Heart right ventricle (tissue), 16 donors: ENCODE measurements at regions not wholly inside any gene's neighbourhood (a gene's known extent, or its start where the extent isn't known, plus 50 kb on each side); places are given as distances from the start of the nearest gene placed in this dataset.

ENCODE experiments used
- ATAC-seq, 8 donors: fragments of 200-7000 bp; cut with Tn5 transposase; one replicate each; pipeline ENCODE4 v1.9.1; 2020; ENCODE audit warnings: mild to moderate bottlenecking in 8 of 8, moderate library complexity in 8 of 8, moderate number of reproducible peaks in 1 of 8
- DNase-seq, 2 donors: peaks; one replicate each; pipeline ENCODE4 v3.0.0-alpha.2; 2020
- H3K27ac ChIP-seq, 10 donors: fragments of 200-600 bp; sonication (generic) in 2 of 10; one replicate each; pipeline versions ENCODE4 v1.5.0 to v1.8.0; 2020 to 2022; ENCODE audit warnings: mild to moderate bottlenecking in 3 of 10
- H3K27me3 ChIP-seq, 7 donors: fragments of 200-600 bp; one replicate each; pipeline ENCODE4 v1.8.0; 2021 to 2022; ENCODE audit warnings: mild to moderate bottlenecking in 2 of 7
- H3K36me3 ChIP-seq, 9 donors: fragments of 200-600 bp; sonication (generic) in 1 of 9; one replicate each; pipeline versions ENCODE4 v1.5.0 to v1.8.0; 2020 to 2022; ENCODE audit warnings: mild to moderate bottlenecking in 2 of 9
- H3K4me1 ChIP-seq, 9 donors: fragments of 200-600 bp; sonication (generic) in 1 of 9; one replicate each; pipeline versions ENCODE4 v1.5.0 to v1.8.0; 2020 to 2022; ENCODE audit warnings: mild to moderate bottlenecking in 4 of 9
- H3K4me3 ChIP-seq, 10 donors: fragments of 200-600 bp; sonication (generic) in 2 of 10; one replicate each; pipeline versions ENCODE4 v1.5.0 to v1.8.0; 2020 to 2022; ENCODE audit warnings: mild to moderate bottlenecking in 7 of 10, moderate library complexity in 2 of 10
- H3K9me3 ChIP-seq, 11 donors: fragments of 200-600 bp in 10 of 11; sonication (generic) in 2 of 11; one replicate each; pipeline versions ENCODE4 v1.5.0 to v1.8.0; 2013 to 2022; ENCODE audit warnings: mild to moderate bottlenecking in 2 of 11, control low read depth in 1 of 11, moderate library complexity in 1 of 11
- WGBS, 2 donors: extraction: QIAGEN DNeasy Blood & Tissue Kit; methylation state at CpG; one replicate each; pipeline ENCODE4 v1.1.7; 2013; ENCODE audit warnings: inconsistent platforms in 1 of 2; 5-methylcytosine and 5-hydroxymethylcytosine counted together
- intact Hi-C, 10 donors: fragments of 100-400 bp; cut with DNase I; formaldehyde crosslinking; loops; one replicate each; pipeline versions ENCODE4 v1.11.1 to v1.14.2; 2022
- TF ChIP-seq, protein P1 (sequence below), 9 donors: fragments of 200-600 bp; sonication (generic) in 2 of 9; IDR thresholded peaks; one replicate each; pipeline versions ENCODE4 v1.5.0 to v1.8.0; 2021 to 2022; ENCODE audit warnings: antibody characterized with exemption in 9 of 9, mild to moderate bottlenecking in 5 of 9, moderate library complexity in 1 of 9
- donor health status: Arrhythmogenic right ventricular cardiomyopathy.
- donor health status: ischemic (EF 13 %, LVEDD 7.1; RV severe dilation, severe dysfunction).
- donor health status: healthy with polysubstance abuse.
- donor health status: DM: no; HTN: yes; CAD: no.
- donor health status: DM: no; HTN: no; CAD: no.
- donor health status: ischemic (EF 25% LVEDD 6.9; RV normal size, moderate dysfunction).
- donor health status: ischemic (EF 25% LVEDD 5.7; RV mildly dilated, moderate dysfunction).
- donor health status: healthy.
- donor health status: DM: yes; HTN: yes; CAD: no.
- donor health status: Ischemic cardiomyopathy.
- donor health status: ischemic (EF 35%, LVEDD 5.7; RV mildly dilated, moderate dysfunction).
- donor health status: nonischemic (EF 11% LVEDD 7.7; RV severe dilation, severe dysfunction).
- donor health status: DM: yes; HTN: yes; CAD: no.
- donor health status: PGD.
- donor health status: ischemic (EF 29% LVEDD 5.4; RV normal size, mild dysfunction).
- donor health status: nonischemic (EF 23%, LVEDD 6.1; RV moderate dilation, normal function).

DNA sequence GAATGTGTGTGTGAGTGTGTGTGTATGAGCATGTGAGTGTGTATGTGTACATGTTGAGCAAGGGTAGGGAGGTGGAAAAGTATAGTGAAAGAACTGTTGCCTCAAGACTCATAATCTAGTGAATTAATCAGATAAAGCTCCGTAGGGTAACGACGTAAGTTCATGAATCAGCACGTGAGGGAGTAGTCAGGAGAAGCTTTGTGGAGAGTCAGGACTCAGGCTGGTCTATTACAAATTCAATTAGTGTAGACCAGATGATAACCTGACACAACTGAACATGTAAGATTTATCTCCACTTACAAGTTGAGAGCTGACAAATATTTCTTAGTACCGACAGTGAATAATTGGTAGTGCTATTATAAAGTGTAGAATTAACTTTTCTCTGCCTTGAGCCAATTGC is 194.5 kb downstream of the RAD51AP2 start:
- Histone ChIP-seq H3K4me3 (no peak overlapping the region), H3K4me1 (no peaks in the 10 kb centered on the region), H3K9me3 (no peaks in the 10 kb centered on the region), H3K27ac (no peak overlapping the region), H3K36me3 (no peaks in the 10 kb centered on the region), H3K27me3 (no peaks in the 10 kb centered on the region)
- ATAC-seq (no peak), DNase-seq (no peak)
- 69 to 73% methylated on average over 5 of the region's 5 CpGs for WGBS, 2 donors
- intact Hi-C loops: loop anchor here in 1 of 10 donors (2.0 kb wide), 1 partner anchor 65 kb away; no protein-coding TSS in a partner anchor
- TF ChIP-seq, protein P1, sequence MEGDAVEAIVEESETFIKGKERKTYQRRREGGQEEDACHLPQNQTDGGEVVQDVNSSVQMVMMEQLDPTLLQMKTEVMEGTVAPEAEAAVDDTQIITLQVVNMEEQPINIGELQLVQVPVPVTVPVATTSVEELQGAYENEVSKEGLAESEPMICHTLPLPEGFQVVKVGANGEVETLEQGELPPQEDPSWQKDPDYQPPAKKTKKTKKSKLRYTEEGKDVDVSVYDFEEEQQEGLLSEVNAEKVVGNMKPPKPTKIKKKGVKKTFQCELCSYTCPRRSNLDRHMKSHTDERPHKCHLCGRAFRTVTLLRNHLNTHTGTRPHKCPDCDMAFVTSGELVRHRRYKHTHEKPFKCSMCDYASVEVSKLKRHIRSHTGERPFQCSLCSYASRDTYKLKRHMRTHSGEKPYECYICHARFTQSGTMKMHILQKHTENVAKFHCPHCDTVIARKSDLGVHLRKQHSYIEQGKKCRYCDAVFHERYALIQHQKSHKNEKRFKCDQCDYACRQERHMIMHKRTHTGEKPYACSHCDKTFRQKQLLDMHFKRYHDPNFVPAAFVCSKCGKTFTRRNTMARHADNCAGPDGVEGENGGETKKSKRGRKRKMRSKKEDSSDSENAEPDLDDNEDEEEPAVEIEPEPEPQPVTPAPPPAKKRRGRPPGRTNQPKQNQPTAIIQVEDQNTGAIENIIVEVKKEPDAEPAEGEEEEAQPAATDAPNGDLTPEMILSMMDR (IDR thresholded peaks at IDR 0.05): no peak

DNA sequence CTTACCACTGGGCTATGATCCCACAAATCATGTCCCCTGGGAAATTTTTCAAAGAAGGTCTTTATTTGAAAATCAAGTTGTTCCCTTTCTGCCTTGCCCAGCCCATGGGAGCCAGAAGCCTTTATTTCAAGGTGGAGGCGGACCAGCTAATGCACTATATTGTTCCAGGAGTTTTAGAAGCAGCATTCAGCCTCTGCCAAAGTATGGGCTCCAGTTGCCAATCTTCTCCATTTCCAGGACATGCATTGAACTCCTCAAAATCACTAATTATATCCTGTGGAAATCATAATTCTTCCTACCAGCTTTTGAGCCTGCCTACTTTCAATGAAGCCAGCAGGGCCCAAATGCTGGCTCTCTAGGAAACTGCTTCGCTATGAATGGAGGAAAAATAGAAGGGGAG is 195.8 kb downstream of the RAD51AP2 start:
- TF ChIP-seq, protein P1 (IDR thresholded peaks at IDR 0.05): no peak
- intact Hi-C loops: loop anchor here in 1 of 10 donors (2.0 kb wide), 1 partner anchor 64 kb away; no protein-coding TSS in a partner anchor
- H3K27me3 ChIP-seq: no peaks in the 10 kb centered on the region
- no peaks in the 10 kb centered on the region for H3K9me3 ChIP-seq
- no peak for ATAC-seq
- H3K36me3 ChIP-seq: no peaks in the 10 kb centered on the region
- H3K27ac ChIP-seq: no peak overlapping the region
- H3K4me3 ChIP-seq: no peak overlapping the region
- H3K4me1 ChIP-seq: no peaks in the 10 kb centered on the region
- 50 to 70% methylated on average over 2 of the region's 2 CpGs for WGBS, 2 donors
- DNase-seq: no peak

DNA sequence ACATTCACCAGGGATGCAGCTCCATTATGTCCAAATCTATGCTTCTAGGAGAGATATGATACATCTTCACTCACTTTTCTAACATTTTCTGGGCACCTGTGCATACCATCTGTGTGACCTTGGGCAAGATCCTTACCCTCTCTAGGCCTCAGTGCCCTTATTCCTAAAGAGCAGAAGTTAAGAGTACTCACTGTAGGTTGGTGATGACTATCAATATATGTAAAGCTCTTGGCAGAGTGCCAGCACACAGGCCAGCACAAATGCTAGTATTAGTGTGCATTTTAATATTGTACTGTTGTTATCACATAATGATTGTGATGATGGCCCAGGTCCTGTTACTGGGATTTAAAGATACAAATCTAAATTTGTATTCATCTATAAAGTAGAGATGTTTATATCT is 199.2 kb downstream of the RAD51AP2 start:
- Histone ChIP-seq H3K27ac (no peak overlapping the region), H3K9me3 (no peaks in the 10 kb centered on the region), H3K4me1 (no peaks in the 10 kb centered on the region), H3K4me3 (no peak overlapping the region), H3K36me3 (no peaks in the 10 kb centered on the region), H3K27me3 (no peaks in the 10 kb centered on the region)
- no peak for DNase-seq
- intact Hi-C loops: no loop called here
- no peak for ATAC-seq
- TF ChIP-seq, protein P1 (IDR thresholded peaks at IDR 0.05): no peak

DNA sequence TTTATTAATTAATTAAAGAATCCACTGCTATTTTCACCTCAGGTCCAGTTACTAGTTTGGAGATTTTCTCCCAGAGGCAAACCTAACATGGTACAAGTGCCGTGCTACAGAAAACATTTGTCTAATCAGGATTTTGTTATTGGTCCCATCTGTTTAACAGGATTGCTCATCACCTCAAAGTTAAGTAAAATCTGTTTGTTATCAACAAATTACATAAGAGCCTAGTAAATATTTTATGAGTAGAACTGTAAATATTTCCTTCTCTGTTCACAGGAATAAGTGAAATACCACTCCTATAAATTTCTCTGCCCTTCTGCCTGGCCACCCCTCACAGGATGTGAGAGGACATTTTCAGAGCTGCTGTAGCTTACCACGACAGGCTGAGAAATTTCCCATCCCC is 200.2 kb downstream of the RAD51AP2 start:
- Histone ChIP-seq H3K27ac (no peak overlapping the region), H3K36me3 (no peaks in the 10 kb centered on the region), H3K27me3 (no peaks in the 10 kb centered on the region), H3K9me3 (no peaks in the 10 kb centered on the region), H3K4me1 (no peaks in the 10 kb centered on the region), H3K4me3 (no peak overlapping the region)
- no peak for ATAC-seq
- WGBS, 2 donors: 65 to 72% methylated on average over 2 of the region's 2 CpGs
- DNase-seq: no peak
- intact Hi-C loops: no loop called here
- TF ChIP-seq, protein P1 (IDR thresholded peaks at IDR 0.05): no peak
